Trophoblast cell (in vitro differentiated cells and primary cell): ENCODE measurements at regions not wholly inside any gene's neighbourhood (a gene's known extent, or its start where the extent isn't known, plus 50 kb on each side); places are given as distances from the start of the nearest gene placed in this dataset.

Source experiments
- DNase-seq, 2 donors: peaks; one replicate each; pipeline ENCODE4 v3.0.0-alpha.2; 2016
- H2AFZ ChIP-seq: 2 replicates; pipeline ENCODE4 v1.6.1; 2013; ENCODE audit warnings: low read length, moderate library complexity, mild to moderate bottlenecking; ENCODE audit not compliant: insufficient read depth, poor library complexity
- H2AK5ac ChIP-seq: 2 replicates; pipeline ENCODE4 v1.6.1; 2013; ENCODE audit warnings: mild to moderate bottlenecking, low read length
- H2BK120ac ChIP-seq: 2 replicates; pipeline ENCODE4 v1.6.1; 2013; ENCODE audit warnings: low read length, mild to moderate bottlenecking, moderate library complexity; ENCODE audit not compliant: insufficient read depth, poor library complexity
- H2BK12ac ChIP-seq: 2 replicates; pipeline ENCODE4 v1.6.1; 2013; ENCODE audit warnings: mild to moderate bottlenecking, low read length, moderate library complexity
- H2BK5ac ChIP-seq: 2 replicates; pipeline ENCODE4 v1.6.1; 2013; ENCODE audit warnings: low read length, low read depth, moderate library complexity, mild to moderate bottlenecking; ENCODE audit not compliant: poor library complexity
- H3K14ac ChIP-seq: 2 replicates; pipeline ENCODE4 v1.6.1; 2013; ENCODE audit warnings: mild to moderate bottlenecking, low read length
- H3K18ac ChIP-seq: 2 replicates; pipeline ENCODE4 v1.6.1; 2013; ENCODE audit warnings: mild to moderate bottlenecking, low read length
- H3K23ac ChIP-seq: 2 replicates; pipeline ENCODE4 v1.6.1; 2013; ENCODE audit warnings: low read length
- H3K27ac ChIP-seq: 2 replicates; pipeline ENCODE4 v1.5.1; 2013; ENCODE audit warnings: low read depth, mild to moderate bottlenecking, inconsistent platforms, low read length, moderate library complexity
- H3K27me3 ChIP-seq: 2 replicates; pipeline ENCODE4 v1.6.1; 2013; ENCODE audit warnings: inconsistent platforms, mild to moderate bottlenecking, low read length, moderate library complexity; ENCODE audit not compliant: insufficient read depth
- H3K36me3 ChIP-seq, 2 experiments: 1 replicate in 1 of 2; 2 replicates in 1 of 2; pipeline ENCODE4 v1.6.1; 2013; ENCODE audit warnings: low read length in 2 of 2, mild to moderate bottlenecking in 2 of 2, moderate library complexity in 1 of 2; ENCODE audit not compliant: insufficient read depth in 2 of 2, control insufficient read depth in 1 of 2
- H3K4ac ChIP-seq: 2 replicates; pipeline ENCODE4 v1.6.1; 2013; ENCODE audit warnings: low read depth, mild to moderate bottlenecking, low read length, moderate library complexity
- H3K4me1 ChIP-seq, 2 experiments: 1 replicate in 1 of 2; 2 replicates in 1 of 2; pipeline ENCODE4 v1.6.1; 2013; ENCODE audit warnings: low read length in 2 of 2, mild to moderate bottlenecking in 2 of 2, moderate library complexity in 1 of 2; ENCODE audit not compliant: insufficient read depth in 2 of 2, control insufficient read depth in 1 of 2
- H3K4me2 ChIP-seq: 2 replicates; pipeline ENCODE4 v1.6.1; 2013; ENCODE audit warnings: inconsistent platforms, mild to moderate bottlenecking, low read length, moderate library complexity
- H3K4me3 ChIP-seq: 2 replicates; pipeline ENCODE4 v1.5.1; 2013; ENCODE audit warnings: mild to moderate bottlenecking, low read depth, low read length, inconsistent platforms
- H3K79me1 ChIP-seq: one replicate; pipeline ENCODE4 v1.6.1; 2013; ENCODE audit warnings: low read length
- H3K79me2 ChIP-seq: 2 replicates; pipeline ENCODE4 v1.6.1; 2013; ENCODE audit warnings: low read length, mild to moderate bottlenecking; ENCODE audit not compliant: control insufficient read depth, insufficient read depth, poor library complexity
- H3K9ac ChIP-seq: 2 replicates; pipeline ENCODE4 v1.6.1; 2013; ENCODE audit warnings: mild to moderate bottlenecking, low read length
- H3K9me3 ChIP-seq: 2 replicates; pipeline ENCODE4 v1.6.1; 2013; ENCODE audit warnings: low read depth, mild to moderate bottlenecking, control low read depth, inconsistent platforms, low read length; ENCODE audit not compliant: insufficient read depth
- H4K12ac ChIP-seq: 2 replicates; pipeline ENCODE4 v1.6.1; 2013; ENCODE audit warnings: low read depth, mild to moderate bottlenecking, low read length, moderate library complexity
- H4K8ac ChIP-seq: 2 replicates; pipeline ENCODE4 v1.6.1; 2013; ENCODE audit warnings: low read depth, mild to moderate bottlenecking, low read length, moderate library complexity
- H4K91ac ChIP-seq: one replicate; pipeline ENCODE4 v1.6.1; 2013; ENCODE audit warnings: low read depth, mild to moderate bottlenecking, low read length, moderate library complexity
- WGBS: extraction: QIAGEN DNeasy Blood & Tissue Kit; methylation state at CpG from one replicate; pipeline ENCODE4 v1.1.7; 2013; ENCODE audit warnings: missing lambda C conversion rate; ENCODE audit not compliant: insufficient read length, insufficient coverage; ENCODE audit errors: extremely low coverage; 5-methylcytosine and 5-hydroxymethylcytosine counted together

- H3K18ac ChIP-seq: no peak overlapping the region
- H2AFZ ChIP-seq: no peak overlapping the region
- no peaks in the 10 kb centered on the region for H3K36me3 ChIP-seq
- no peak for DNase-seq
- H2BK120ac ChIP-seq: no peak overlapping the region
- H3K27ac ChIP-seq: no peak overlapping the region
- H3K79me1 ChIP-seq: no peaks in the 10 kb centered on the region
- H3K4me3 ChIP-seq: no peak overlapping the region
- H3K23ac ChIP-seq: no peak overlapping the region
- no peak overlapping the region for H2AK5ac ChIP-seq
- no peaks in the 10 kb centered on the region for H3K9me3 ChIP-seq
- H3K4me1 ChIP-seq: no peaks in the 10 kb centered on the region
- no peak overlapping the region for H3K14ac ChIP-seq
- H3K79me2 ChIP-seq: no peaks in the 10 kb centered on the region
- H4K8ac ChIP-seq: no peak overlapping the region
- H4K91ac ChIP-seq: no peak overlapping the region
- no peaks in the 10 kb centered on the region for H3K27me3 ChIP-seq
- no peak overlapping the region for H2BK5ac ChIP-seq
- H3K9ac ChIP-seq: no peak overlapping the region
- no peak overlapping the region for H2BK12ac ChIP-seq
- no peak overlapping the region for H3K4ac ChIP-seq
- no peak overlapping the region for H4K12ac ChIP-seq
- WGBS: no CpG with 5 or more reads among the region's 1 CpG
- H3K4me2 ChIP-seq: no peak overlapping the region
Measured at GRCh38 chrX:139237141-139237540, 293.4 kb upstream of the F9 start.

- Histone ChIP-seq H3K4ac (no peak overlapping the region), H3K9me3 (no peaks in the 10 kb centered on the region), H3K27me3 (no peaks in the 10 kb centered on the region), H2BK12ac (no peak overlapping the region), H3K4me2 (no peak overlapping the region), H2BK120ac (no peak overlapping the region), H3K9ac (no peak overlapping the region), H3K27ac (no peak overlapping the region), H3K79me1 (no peaks in the 10 kb centered on the region), H4K12ac (no peak overlapping the region), H2BK5ac (no peak overlapping the region), H3K23ac (no peak overlapping the region), H3K4me3 (no peak overlapping the region), H3K79me2 (no peaks in the 10 kb centered on the region), H3K14ac (no peak overlapping the region), H3K4me1 (no peaks in the 10 kb centered on the region), H2AK5ac (no peak overlapping the region), H4K91ac (no peak overlapping the region), H3K36me3 (no peaks in the 10 kb centered on the region), H3K18ac (no peak overlapping the region), H4K8ac (no peak overlapping the region), H2AFZ (no peak overlapping the region)
- no CpG with 5 or more reads among the region's 3 CpGs for WGBS
- DNase-seq: no peak
Measured at GRCh38 chrX:139234898-139235297, 295.6 kb upstream of the F9 start.

DNA sequence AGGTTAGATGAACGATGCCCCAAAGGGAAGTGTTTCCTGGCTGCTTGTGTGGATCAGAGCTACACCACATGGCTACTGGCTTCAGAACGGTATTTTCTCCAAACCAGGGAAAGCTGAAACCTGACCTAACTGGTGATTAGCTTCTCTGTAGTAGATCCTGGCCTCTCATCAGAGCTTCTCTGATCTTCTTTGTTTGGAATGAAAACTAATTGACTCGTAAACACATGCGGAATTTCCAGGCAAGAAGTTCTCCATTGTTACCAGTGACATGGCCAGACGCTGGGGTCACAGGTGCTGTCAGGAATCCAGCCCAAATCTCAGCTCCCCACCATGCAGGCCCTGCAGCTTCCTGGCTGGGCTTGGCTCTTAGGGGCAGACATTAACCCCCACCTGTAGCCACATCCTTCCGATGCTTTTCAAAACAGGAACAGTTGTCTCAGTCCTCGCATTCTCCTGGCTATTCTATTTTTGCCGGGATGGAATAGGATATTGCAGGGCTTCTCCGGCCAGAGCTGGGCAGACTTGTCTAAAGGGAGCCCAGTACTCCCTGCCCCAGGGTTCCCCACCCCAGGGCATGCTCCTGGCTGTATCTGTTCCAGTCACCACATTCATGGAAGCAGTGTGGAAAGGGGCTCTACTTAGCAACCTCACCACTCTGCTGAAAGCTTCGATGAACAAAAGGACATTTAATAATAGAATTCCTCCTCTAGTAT is 305.4 kb upstream of the F9 start:
- Histone ChIP-seq H3K9me3 (no peaks in the 10 kb centered on the region), H3K4me3 (no peak overlapping the region), H2BK120ac (no peak overlapping the region), H3K4me2 (peak overlapping the region; percentile 10), H2AFZ (no peak overlapping the region), H3K23ac (no peak overlapping the region), H4K91ac (no peak overlapping the region), H3K36me3 (no peaks in the 10 kb centered on the region), H3K79me2 (no peaks in the 10 kb centered on the region), H3K27ac (no peak overlapping the region), H3K9ac (no peak overlapping the region), H3K4me1 (peaks cover 0 to 4% of the 10 kb centered on the region in 2 experiments), H2BK12ac (no peak overlapping the region), H3K18ac (no peak overlapping the region), H2BK5ac (no peak overlapping the region), H3K27me3 (no peaks in the 10 kb centered on the region), H3K14ac (no peak overlapping the region), H4K12ac (no peak overlapping the region), H2AK5ac (no peak overlapping the region), H3K4ac (no peak overlapping the region), H4K8ac (no peak overlapping the region), H3K79me1 (no peaks in the 10 kb centered on the region)
- no peak for DNase-seq
- no CpG with 5 or more reads among the region's 10 CpGs for WGBS

DNA sequence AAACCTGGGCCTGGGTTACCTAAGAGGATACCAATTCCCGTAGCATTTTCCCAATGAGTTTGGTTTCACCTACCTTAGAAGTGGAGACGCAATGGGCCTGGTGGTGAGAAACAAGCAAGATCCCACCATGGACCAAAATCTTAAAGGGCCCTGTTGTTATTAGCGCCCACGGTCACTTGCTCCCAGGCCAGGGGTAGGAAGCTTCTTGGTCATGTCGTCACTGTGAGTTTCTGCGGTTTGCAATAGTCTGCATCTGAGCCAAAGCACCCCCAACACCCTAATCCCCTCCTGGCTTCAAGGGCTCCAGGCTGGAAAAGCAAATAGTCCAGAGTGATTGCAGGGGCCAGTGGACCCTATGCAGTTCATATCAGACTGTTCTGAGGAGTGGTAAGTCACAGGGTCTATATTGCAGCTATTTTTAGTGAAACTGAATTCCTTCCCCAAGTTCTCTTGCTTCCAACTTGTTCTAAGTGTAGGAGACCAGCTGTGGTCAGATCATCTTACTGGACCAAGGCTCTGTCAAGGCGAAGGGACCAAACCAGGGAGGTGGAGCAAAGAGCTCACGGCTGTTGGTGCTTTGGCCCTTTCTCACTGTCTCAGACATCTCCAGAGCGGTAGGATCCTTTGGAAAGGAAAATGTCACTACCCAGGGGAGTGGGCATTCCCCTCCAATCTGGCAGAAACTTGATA is 307.9 kb upstream of the F9 start:
- no peaks in the 10 kb centered on the region for H3K79me1 ChIP-seq
- H2BK12ac ChIP-seq: no peak overlapping the region
- no peak overlapping the region for H2AK5ac ChIP-seq
- H3K4ac ChIP-seq: no peak overlapping the region
- no peak overlapping the region for H3K4me2 ChIP-seq
- H3K18ac ChIP-seq: no peak overlapping the region
- no peak overlapping the region for H2BK120ac ChIP-seq
- no peak overlapping the region for H3K14ac ChIP-seq
- H4K91ac ChIP-seq: no peak overlapping the region
- no peak overlapping the region for H2BK5ac ChIP-seq
- H3K9me3 ChIP-seq: no peaks in the 10 kb centered on the region
- H3K36me3 ChIP-seq: no peaks in the 10 kb centered on the region
- H3K4me3 ChIP-seq: no peak overlapping the region
- H4K8ac ChIP-seq: no peak overlapping the region
- no peak overlapping the region for H3K23ac ChIP-seq
- H3K79me2 ChIP-seq: no peaks in the 10 kb centered on the region
- no CpG with 5 or more reads among the region's 9 CpGs for WGBS
- no peak for DNase-seq
- peaks cover 0 to 4% of the 10 kb centered on the region in 2 experiments for H3K4me1 ChIP-seq
- H4K12ac ChIP-seq: no peak overlapping the region
- H2AFZ ChIP-seq: no peak overlapping the region
- no peak overlapping the region for H3K27ac ChIP-seq
- no peak overlapping the region for H3K9ac ChIP-seq
- no peaks in the 10 kb centered on the region for H3K27me3 ChIP-seq
